GM23338 (cell line): ENCODE measurements at regions not wholly inside any gene's neighbourhood (a gene's known extent, or its start where the extent isn't known, plus 50 kb on each side); places are given as distances from the start of the nearest gene placed in this dataset.

Experiments used
- ATAC-seq: fragments of 200-7000 bp; cut with Tn5 transposase; 3 replicates; pipeline ENCODE4 v1.9.1; 2020
- DNase-seq: peaks from one replicate; pipeline ENCODE4 v3.0.0-alpha.2; 2015; ENCODE audit warnings: low spot score
- H2AFZ ChIP-seq: fragments of 200-600 bp; sonication (generic); 2 replicates; pipeline ENCODE4 v1.8.0; 2016; ENCODE audit warnings: antibody characterized with exemption, mild to moderate bottlenecking, moderate library complexity
- H3F3A ChIP-seq: fragments of 200-600 bp; sonication (generic); replicated peaks from 2 replicates; pipeline ENCODE4 v1.8.0; 2017; ENCODE audit warnings: antibody characterized with exemption, mixed run types, low read depth
- H3K27ac ChIP-seq: fragments of 200-600 bp; sonication (generic); 2 replicates; pipeline ENCODE4 v1.6.1; 2016; ENCODE audit warnings: low read depth
- H3K27me3 ChIP-seq: fragments of 200-600 bp; sonication (generic); 2 replicates; pipeline ENCODE4 v1.8.0; 2016; ENCODE audit warnings: mild to moderate bottlenecking, mixed run types, moderate library complexity; ENCODE audit not compliant: insufficient read depth
- H3K36me3 ChIP-seq: fragments of 200-600 bp; sonication (generic); 2 replicates; pipeline ENCODE4 v1.8.0; 2016; ENCODE audit warnings: mild to moderate bottlenecking; ENCODE audit not compliant: insufficient read depth
- H3K4me1 ChIP-seq: fragments of 200-600 bp; sonication (generic); 2 replicates; pipeline ENCODE4 v1.8.0; 2016; ENCODE audit warnings: mild to moderate bottlenecking, moderate library complexity; ENCODE audit not compliant: insufficient read depth
- H3K4me2 ChIP-seq: fragments of 200-600 bp; sonication (generic); 2 replicates; pipeline ENCODE4 v1.7.1; 2017; ENCODE audit warnings: mixed run types
- H3K4me3 ChIP-seq: fragments of 200-600 bp; sonication (generic); 2 replicates; pipeline ENCODE4 v1.6.1; 2016; ENCODE audit warnings: mixed run types
- H3K79me2 ChIP-seq: fragments of 200-600 bp; sonication (generic); replicated peaks from 2 replicates; pipeline ENCODE4 v1.8.0; 2017; ENCODE audit warnings: mild to moderate bottlenecking; ENCODE audit not compliant: insufficient read depth
- H3K9me2 ChIP-seq: fragments of 200-600 bp; sonication (generic); 2 replicates; pipeline ENCODE4 v1.8.0; 2017; ENCODE audit not compliant: insufficient read depth
- H4K20me1 ChIP-seq: fragments of 200-600 bp; sonication (generic); replicated peaks from 2 replicates; pipeline ENCODE4 v1.8.0; 2017; ENCODE audit warnings: mild to moderate bottlenecking; ENCODE audit not compliant: insufficient read depth
- H3K27ac Mint-ChIP-seq: 2 replicates; pipeline ENCODE4 v1.8.0; 2020; ENCODE audit warnings: inconsistent platforms, mild to moderate bottlenecking, moderate library complexity, mixed read lengths
- H3K27me3 Mint-ChIP-seq: 3 replicates; pipeline ENCODE4 v1.8.0; 2022; ENCODE audit warnings: low read depth, mild to moderate bottlenecking, moderate library complexity, mixed read lengths, inconsistent platforms; ENCODE audit not compliant: insufficient read depth, poor library complexity
- H3K36me3 Mint-ChIP-seq: 3 replicates; pipeline ENCODE4 v1.8.0; 2021; ENCODE audit warnings: low read depth, mild to moderate bottlenecking, inconsistent platforms, moderate library complexity, mixed read lengths
- H3K4me1 Mint-ChIP-seq: 3 replicates; pipeline ENCODE4 v1.8.0; 2020; ENCODE audit warnings: mild to moderate bottlenecking, inconsistent platforms, mixed read lengths
- H3K4me3 Mint-ChIP-seq: 3 replicates; pipeline ENCODE4 v1.8.0; 2021; ENCODE audit warnings: moderate library complexity, mild to moderate bottlenecking, inconsistent platforms, mixed read lengths
- H3K9me3 Mint-ChIP-seq: 3 replicates; pipeline ENCODE4 v1.8.0; 2020; ENCODE audit warnings: moderate library complexity, mild to moderate bottlenecking, inconsistent platforms, mixed read lengths
- EZH2 ChIP-seq: fragments of 200-600 bp; sonication (generic); IDR thresholded peaks from one replicate; pipeline ENCODE4 v1.8.0; 2017; ENCODE audit warnings: antibody characterized with exemption, mild to moderate bottlenecking, low read depth; ENCODE audit not compliant: unreplicated experiment
- JUNB ChIP-seq: IDR thresholded peaks from one replicate; pipeline ENCODE4 v1.6.1; 2016; ENCODE audit warnings: antibody characterized with exemption; ENCODE audit not compliant: unreplicated experiment
- NANOG ChIP-seq: IDR thresholded peaks from 2 replicates; pipeline ENCODE4 v1.6.1; 2016; ENCODE audit warnings: antibody characterized with exemption, borderline replicate concordance
- REST ChIP-seq: IDR thresholded peaks from one replicate; pipeline ENCODE4 v1.6.1; 2018; ENCODE audit warnings: antibody characterized with exemption; ENCODE audit not compliant: unreplicated experiment
- STAT1 ChIP-seq: IDR thresholded peaks from one replicate; pipeline ENCODE4 v1.6.1; 2016; ENCODE audit warnings: antibody characterized with exemption; ENCODE audit not compliant: unreplicated experiment
- ZNF114 ChIP-seq: fragments of 250-450 bp; sonication (Bioruptor Pico); IDR thresholded peaks from 2 replicates; pipeline ENCODE4 v1.5.0; 2020; ENCODE audit warnings: mild to moderate bottlenecking, moderate library complexity
- ZNF331 ChIP-seq: fragments of 250-450 bp; sonication (Bioruptor Pico); IDR thresholded peaks from 2 replicates; pipeline ENCODE4 v1.5.0; 2020; ENCODE audit warnings: low read depth, mild to moderate bottlenecking, moderate library complexity
- ZNF462 ChIP-seq: fragments of 250-450 bp; sonication (Bioruptor Pico); IDR thresholded peaks from 2 replicates; pipeline ENCODE4 v1.5.0; 2020; ENCODE audit warnings: mild to moderate bottlenecking, moderate library complexity
- TF ChIP-seq, protein P1 (sequence below), 2 experiments: fragments of 200-600 bp in 1 of 2; sonication (generic) in 1 of 2; conservative IDR thresholded peaks; 2 replicates each; pipeline versions ENCODE4 v1.5.1 to v1.6.1; 2016 to 2017; ENCODE audit warnings: antibody characterized with exemption in 2 of 2, low read depth in 2 of 2, mild to moderate bottlenecking in 2 of 2, moderate library complexity in 1 of 2
- TF ChIP-seq, protein P2 (sequence below): IDR thresholded peaks from 2 replicates; pipeline ENCODE4 v1.6.1; 2016; ENCODE audit warnings: antibody characterized with exemption

DNA sequence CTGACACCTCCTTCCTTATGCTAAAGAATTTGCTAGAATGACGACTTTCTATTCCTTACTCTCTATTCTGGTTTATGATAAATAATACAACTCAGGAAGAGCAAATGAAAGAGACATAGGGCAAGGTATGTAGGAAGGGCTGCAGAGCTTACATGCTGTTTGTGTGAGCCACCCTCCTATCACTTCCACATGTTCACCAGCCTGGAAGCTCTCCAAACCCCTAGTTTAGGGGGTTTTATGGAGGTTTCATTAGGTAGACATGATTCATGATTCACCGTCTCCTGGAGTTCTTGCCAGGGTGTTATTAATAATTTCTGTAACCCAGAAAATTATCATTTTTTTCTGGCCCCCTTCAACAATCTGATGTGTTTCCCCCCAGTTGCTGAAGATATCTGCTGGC is 172.1 kb upstream of the COL8A1 start:
- Histone ChIP-seq H2AFZ (no peak overlapping the region; the same call in 1 of the 2 replicates), H3K36me3 (no peaks in the 10 kb centered on the region), H3K27me3 (no peaks in the 10 kb centered on the region), H3F3A (no peaks in the 10 kb centered on the region), H3K4me2 (no peak overlapping the region), H3K79me2 (no peaks in the 10 kb centered on the region), H3K9me2 (0 out of 2 replicates have a peak, but pooled peaks cover 3% of the 10 kb centered on the region), H4K20me1 (no peaks in the 10 kb centered on the region), H3K4me3 (no peak overlapping the region), H3K27ac (no peak overlapping the region), H3K4me1 (no peaks in the 10 kb centered on the region)
- H3K4me1 Mint-ChIP-seq, result no peaks in the 10 kb centered on the region
- no peak for ATAC-seq
- TF ChIP-seq ZNF114 (CRISPR knock-in tag) (no peak), NANOG (no peak), ZNF462 (no peak), EZH2 (no peak), REST (no peak), STAT1 (no peak), JUNB (no peak), ZNF331 (CRISPR knock-in tag) (no peak)
- TF ChIP-seq, protein P1, sequence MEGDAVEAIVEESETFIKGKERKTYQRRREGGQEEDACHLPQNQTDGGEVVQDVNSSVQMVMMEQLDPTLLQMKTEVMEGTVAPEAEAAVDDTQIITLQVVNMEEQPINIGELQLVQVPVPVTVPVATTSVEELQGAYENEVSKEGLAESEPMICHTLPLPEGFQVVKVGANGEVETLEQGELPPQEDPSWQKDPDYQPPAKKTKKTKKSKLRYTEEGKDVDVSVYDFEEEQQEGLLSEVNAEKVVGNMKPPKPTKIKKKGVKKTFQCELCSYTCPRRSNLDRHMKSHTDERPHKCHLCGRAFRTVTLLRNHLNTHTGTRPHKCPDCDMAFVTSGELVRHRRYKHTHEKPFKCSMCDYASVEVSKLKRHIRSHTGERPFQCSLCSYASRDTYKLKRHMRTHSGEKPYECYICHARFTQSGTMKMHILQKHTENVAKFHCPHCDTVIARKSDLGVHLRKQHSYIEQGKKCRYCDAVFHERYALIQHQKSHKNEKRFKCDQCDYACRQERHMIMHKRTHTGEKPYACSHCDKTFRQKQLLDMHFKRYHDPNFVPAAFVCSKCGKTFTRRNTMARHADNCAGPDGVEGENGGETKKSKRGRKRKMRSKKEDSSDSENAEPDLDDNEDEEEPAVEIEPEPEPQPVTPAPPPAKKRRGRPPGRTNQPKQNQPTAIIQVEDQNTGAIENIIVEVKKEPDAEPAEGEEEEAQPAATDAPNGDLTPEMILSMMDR (conservative IDR thresholded peaks at IDR 0.05; ENCODE audit: low read depth in 2 of 2), result no peak
- TF ChIP-seq, protein P2, sequence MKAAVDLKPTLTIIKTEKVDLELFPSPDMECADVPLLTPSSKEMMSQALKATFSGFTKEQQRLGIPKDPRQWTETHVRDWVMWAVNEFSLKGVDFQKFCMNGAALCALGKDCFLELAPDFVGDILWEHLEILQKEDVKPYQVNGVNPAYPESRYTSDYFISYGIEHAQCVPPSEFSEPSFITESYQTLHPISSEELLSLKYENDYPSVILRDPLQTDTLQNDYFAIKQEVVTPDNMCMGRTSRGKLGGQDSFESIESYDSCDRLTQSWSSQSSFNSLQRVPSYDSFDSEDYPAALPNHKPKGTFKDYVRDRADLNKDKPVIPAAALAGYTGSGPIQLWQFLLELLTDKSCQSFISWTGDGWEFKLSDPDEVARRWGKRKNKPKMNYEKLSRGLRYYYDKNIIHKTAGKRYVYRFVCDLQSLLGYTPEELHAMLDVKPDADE, result no peak
- H3K27ac Mint-ChIP-seq, result no peak overlapping the region
- no peaks in the 10 kb centered on the region for H3K36me3 Mint-ChIP-seq
- H3K27me3 Mint-ChIP-seq, result no peaks in the 10 kb centered on the region
- H3K4me3 Mint-ChIP-seq, result no peak overlapping the region
- no peak for DNase-seq
- H3K9me3 Mint-ChIP-seq, result no peaks in the 10 kb centered on the region
